ENCODE measurements at regions not wholly inside any gene's neighbourhood (a gene's known extent, or its start where the extent isn't known, plus 50 kb on each side); places are given as distances from the start of the nearest gene placed in this dataset.
A peak's percentile ranks its signal among the peaks of the same experiment; 100 is the strongest.

DNA sequence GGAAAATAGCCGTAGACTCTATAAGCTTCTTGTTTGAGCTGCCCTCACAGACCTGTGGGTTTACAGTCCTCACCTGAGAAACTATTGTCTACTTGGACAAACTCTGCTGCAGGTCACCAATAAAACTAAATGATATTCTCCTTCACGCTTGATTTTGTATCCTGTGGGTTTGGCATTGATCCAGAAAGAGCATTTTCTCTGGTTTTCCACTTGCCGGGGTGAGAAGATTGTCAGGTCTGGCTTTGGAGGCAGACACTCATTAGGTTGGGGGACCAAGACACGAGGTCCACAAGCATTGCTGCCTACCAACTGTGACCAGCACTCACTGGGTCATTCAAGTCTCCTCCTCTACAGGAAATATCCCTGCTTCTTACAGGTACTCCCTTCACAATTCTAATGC, 68.5 kb downstream of the CDC14C start:
- CTCF ChIA-PET, result no interaction called here
- H3K9me2 ChIP-seq (ENCODE audit: insufficient read depth), result no peaks in the 10 kb centered on the region

DNA sequence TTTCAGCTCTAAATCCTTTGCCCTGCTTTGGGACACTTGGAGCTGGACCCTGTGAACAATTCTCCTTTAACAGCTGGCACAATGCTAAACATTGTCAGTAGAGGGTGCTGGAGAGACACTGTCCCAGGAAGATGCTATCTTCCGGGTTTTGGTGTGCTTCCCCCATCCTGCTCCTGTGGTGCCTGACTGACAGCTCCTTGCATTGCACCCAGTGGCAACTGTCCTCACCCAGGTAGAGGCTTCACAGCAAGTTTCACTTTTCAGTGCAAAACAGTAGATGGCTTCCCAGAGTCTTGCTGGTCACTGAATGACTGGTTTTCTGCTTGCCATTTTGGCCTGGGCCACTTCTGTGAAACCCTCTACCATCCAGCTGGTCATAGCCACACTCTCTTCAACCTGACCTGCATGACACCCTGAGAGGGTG, 77.3 kb downstream of the CDC14C start:
- H3F3A ChIP-seq (ENCODE audit: insufficient read depth, low read depth), result no peaks in the 10 kb centered on the region
- H3K79me2 ChIP-seq (ENCODE audit: low read depth), result no peaks in the 10 kb centered on the region
- no peaks in the 10 kb centered on the region for H3K36me3 ChIP-seq (ENCODE audit: low read depth)
- no peak overlapping the region for H3K4me2 ChIP-seq
- H4K20me1 ChIP-seq (ENCODE audit: insufficient read depth), result no peaks in the 10 kb centered on the region
- intact Hi-C loops (cut with micrococcal nuclease; ENCODE audit: unreplicated experiment), result no loop called here
- no peak overlapping the region for H3K4me3 ChIP-seq
- BruUV-seq (replicated peaks), result no TSS peak
- no peaks in the 10 kb centered on the region for H3K9me3 ChIP-seq (ENCODE audit: insufficient read depth, low read depth)
- H3K4me1 ChIP-seq (replicated peaks; ENCODE audit: insufficient read depth), result no peaks in the 10 kb centered on the region
- no peak overlapping the region for H3K27ac ChIP-seq
- H3K9me2 ChIP-seq (ENCODE audit: insufficient read depth), result no peaks in the 10 kb centered on the region
- POLR2A ChIA-PET (ENCODE audit: unreplicated experiment), result no interaction called here
- CTCF ChIA-PET, result no interaction called here
- TF ChIP-seq, protein P1, sequence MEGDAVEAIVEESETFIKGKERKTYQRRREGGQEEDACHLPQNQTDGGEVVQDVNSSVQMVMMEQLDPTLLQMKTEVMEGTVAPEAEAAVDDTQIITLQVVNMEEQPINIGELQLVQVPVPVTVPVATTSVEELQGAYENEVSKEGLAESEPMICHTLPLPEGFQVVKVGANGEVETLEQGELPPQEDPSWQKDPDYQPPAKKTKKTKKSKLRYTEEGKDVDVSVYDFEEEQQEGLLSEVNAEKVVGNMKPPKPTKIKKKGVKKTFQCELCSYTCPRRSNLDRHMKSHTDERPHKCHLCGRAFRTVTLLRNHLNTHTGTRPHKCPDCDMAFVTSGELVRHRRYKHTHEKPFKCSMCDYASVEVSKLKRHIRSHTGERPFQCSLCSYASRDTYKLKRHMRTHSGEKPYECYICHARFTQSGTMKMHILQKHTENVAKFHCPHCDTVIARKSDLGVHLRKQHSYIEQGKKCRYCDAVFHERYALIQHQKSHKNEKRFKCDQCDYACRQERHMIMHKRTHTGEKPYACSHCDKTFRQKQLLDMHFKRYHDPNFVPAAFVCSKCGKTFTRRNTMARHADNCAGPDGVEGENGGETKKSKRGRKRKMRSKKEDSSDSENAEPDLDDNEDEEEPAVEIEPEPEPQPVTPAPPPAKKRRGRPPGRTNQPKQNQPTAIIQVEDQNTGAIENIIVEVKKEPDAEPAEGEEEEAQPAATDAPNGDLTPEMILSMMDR (conservative IDR thresholded peaks at IDR 0.05), result peak; percentile 71
- no peak for TF ChIP-seq EZH2 (IDR thresholded peaks at IDR 0.05; ENCODE audit: low read depth)
- peak in 1 of 2 experiments; percentile 10 for DNase-seq
- H2AFZ ChIP-seq, result no peak overlapping the region
- no peaks in the 10 kb centered on the region for H3K27me3 ChIP-seq (ENCODE audit: insufficient read depth, low read depth)

More for the DNA sequence above, 68.5 kb downstream of the CDC14C start:
- Histone ChIP-seq H3K4me3 (no peak overlapping the region), H3K27me3 (ENCODE audit: insufficient read depth, low read depth) (no peaks in the 10 kb centered on the region), H3F3A (ENCODE audit: insufficient read depth, low read depth) (no peaks in the 10 kb centered on the region; the same call in 1 of the 2 replicates), H3K36me3 (ENCODE audit: low read depth) (no peaks in the 10 kb centered on the region), H3K27ac (no peak overlapping the region), H3K4me1 (replicated peaks; ENCODE audit: insufficient read depth) (no peaks in the 10 kb centered on the region), H4K20me1 (ENCODE audit: insufficient read depth) (no peaks in the 10 kb centered on the region), H3K9me3 (ENCODE audit: insufficient read depth, low read depth) (no peaks in the 10 kb centered on the region), H3K79me2 (ENCODE audit: low read depth) (no peaks in the 10 kb centered on the region), H2AFZ (no peak overlapping the region), H3K4me2 (no peak overlapping the region)
- POLR2A ChIA-PET (ENCODE audit: unreplicated experiment), result no interaction called here
- DNase-seq, result no peak
- intact Hi-C loops (cut with micrococcal nuclease; ENCODE audit: unreplicated experiment), result no loop called here
- no TSS peak for BruUV-seq (replicated peaks)
- TF ChIP-seq, protein P1 (conservative IDR thresholded peaks at IDR 0.05), result no peak
- TF ChIP-seq EZH2 (IDR thresholded peaks at IDR 0.05; ENCODE audit: low read depth), result no peak

DNA sequence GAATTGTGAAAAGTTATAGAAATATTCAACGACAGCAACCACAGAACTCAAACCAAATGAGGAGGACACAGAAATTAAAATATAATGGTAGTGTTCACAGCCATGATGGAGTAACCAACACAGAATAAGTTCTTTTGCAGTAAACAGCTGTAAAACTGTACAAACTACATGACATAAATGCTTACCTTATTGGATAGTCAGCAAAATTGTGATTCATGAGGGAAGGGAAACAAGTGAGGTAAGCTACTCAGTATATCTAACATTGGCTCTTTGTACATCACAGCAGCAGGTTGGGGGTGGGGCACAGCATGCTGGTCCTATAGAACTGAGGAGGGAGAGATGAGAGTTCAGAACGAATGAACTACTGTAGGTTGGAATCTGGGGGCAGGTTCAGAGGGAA, 86.4 kb downstream of the CDC14C start:
- H3K27me3 ChIP-seq (ENCODE audit: insufficient read depth, low read depth), result no peaks in the 10 kb centered on the region
- POLR2A ChIA-PET (ENCODE audit: unreplicated experiment), result no interaction called here

More for the DNA sequence above, 86.4 kb downstream of the CDC14C start:
- no peaks in the 10 kb centered on the region for H3K4me1 ChIP-seq (replicated peaks; ENCODE audit: insufficient read depth)
- no peak overlapping the region for H3K4me3 ChIP-seq
- H3K79me2 ChIP-seq (ENCODE audit: low read depth), result no peaks in the 10 kb centered on the region
- H4K20me1 ChIP-seq (ENCODE audit: insufficient read depth), result no peaks in the 10 kb centered on the region
- H3K9me2 ChIP-seq (ENCODE audit: insufficient read depth), result no peaks in the 10 kb centered on the region
- DNase-seq, result no peak
- no TSS peak for BruUV-seq (replicated peaks)
- intact Hi-C loops (cut with micrococcal nuclease; ENCODE audit: unreplicated experiment), result no loop called here
- H3K36me3 ChIP-seq (ENCODE audit: low read depth), result no peaks in the 10 kb centered on the region
- TF ChIP-seq EZH2 (IDR thresholded peaks at IDR 0.05; ENCODE audit: low read depth), result no peak
- TF ChIP-seq, protein P1 (conservative IDR thresholded peaks at IDR 0.05), result no peak
- CTCF ChIA-PET, result no interaction called here
- H3K9me3 ChIP-seq (ENCODE audit: insufficient read depth, low read depth), result no peaks in the 10 kb centered on the region
- H2AFZ ChIP-seq, result no peak overlapping the region
- H3K4me2 ChIP-seq, result no peak overlapping the region
- H3F3A ChIP-seq (ENCODE audit: insufficient read depth, low read depth), result no peaks in the 10 kb centered on the region
- no peak overlapping the region for H3K27ac ChIP-seq

Measured in PC-9 (cell line).